Fibroblast of the aortic adventitia (primary cell): ENCODE measurements at regions not wholly inside any gene's neighbourhood (a gene's known extent, or its start where the extent isn't known, plus 50 kb on each side); places are given as distances from the start of the nearest gene placed in this dataset.
"Not testable (repeated sequence)": the region's sequence is repeated elsewhere in the genome, so short reads cannot be mapped to it uniquely, and the experiment has no call there.

Experiments
- DNase-seq: peaks from one replicate; pipeline ENCODE4 v3.0.0-alpha.2; 2010; ENCODE audit warnings: low read depth
- H3K4me3 ChIP-seq: 2 replicates; pipeline ENCODE4 v1.5.1; 2011; ENCODE audit warnings: low read depth, mild to moderate bottlenecking, control low read depth, low read length, moderate library complexity
- TF ChIP-seq, protein P1 (sequence below): IDR thresholded peaks from 2 replicates; pipeline ENCODE4 v1.5.1; 2011; ENCODE audit warnings: mild to moderate bottlenecking, low read length, control low read depth, inconsistent platforms; ENCODE audit not compliant: insufficient read depth

DNA sequence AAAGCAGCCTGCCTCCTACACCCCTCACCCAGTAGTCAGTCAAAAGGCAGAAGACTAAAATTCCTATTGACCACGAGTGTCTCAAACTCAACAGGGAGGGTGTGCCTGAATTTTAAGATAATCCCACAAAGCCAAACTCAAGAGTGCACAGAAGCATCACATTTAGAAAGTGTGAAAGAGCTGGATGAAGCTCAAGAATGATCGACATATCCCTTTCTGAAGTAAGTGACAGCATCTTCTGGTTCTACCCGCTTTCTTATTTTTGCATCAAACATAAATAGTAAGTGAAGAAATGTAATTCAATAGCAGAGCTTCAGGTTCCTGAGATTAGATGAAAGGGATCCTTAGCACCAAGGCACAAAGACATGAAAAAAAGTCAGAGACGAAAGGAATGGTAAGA is 64.5 kb upstream of the BACH2 start:
- no peak overlapping the region for H3K4me3 ChIP-seq
- DNase-seq, result no peak
- TF ChIP-seq, protein P1, sequence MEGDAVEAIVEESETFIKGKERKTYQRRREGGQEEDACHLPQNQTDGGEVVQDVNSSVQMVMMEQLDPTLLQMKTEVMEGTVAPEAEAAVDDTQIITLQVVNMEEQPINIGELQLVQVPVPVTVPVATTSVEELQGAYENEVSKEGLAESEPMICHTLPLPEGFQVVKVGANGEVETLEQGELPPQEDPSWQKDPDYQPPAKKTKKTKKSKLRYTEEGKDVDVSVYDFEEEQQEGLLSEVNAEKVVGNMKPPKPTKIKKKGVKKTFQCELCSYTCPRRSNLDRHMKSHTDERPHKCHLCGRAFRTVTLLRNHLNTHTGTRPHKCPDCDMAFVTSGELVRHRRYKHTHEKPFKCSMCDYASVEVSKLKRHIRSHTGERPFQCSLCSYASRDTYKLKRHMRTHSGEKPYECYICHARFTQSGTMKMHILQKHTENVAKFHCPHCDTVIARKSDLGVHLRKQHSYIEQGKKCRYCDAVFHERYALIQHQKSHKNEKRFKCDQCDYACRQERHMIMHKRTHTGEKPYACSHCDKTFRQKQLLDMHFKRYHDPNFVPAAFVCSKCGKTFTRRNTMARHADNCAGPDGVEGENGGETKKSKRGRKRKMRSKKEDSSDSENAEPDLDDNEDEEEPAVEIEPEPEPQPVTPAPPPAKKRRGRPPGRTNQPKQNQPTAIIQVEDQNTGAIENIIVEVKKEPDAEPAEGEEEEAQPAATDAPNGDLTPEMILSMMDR, result no peak

DNA sequence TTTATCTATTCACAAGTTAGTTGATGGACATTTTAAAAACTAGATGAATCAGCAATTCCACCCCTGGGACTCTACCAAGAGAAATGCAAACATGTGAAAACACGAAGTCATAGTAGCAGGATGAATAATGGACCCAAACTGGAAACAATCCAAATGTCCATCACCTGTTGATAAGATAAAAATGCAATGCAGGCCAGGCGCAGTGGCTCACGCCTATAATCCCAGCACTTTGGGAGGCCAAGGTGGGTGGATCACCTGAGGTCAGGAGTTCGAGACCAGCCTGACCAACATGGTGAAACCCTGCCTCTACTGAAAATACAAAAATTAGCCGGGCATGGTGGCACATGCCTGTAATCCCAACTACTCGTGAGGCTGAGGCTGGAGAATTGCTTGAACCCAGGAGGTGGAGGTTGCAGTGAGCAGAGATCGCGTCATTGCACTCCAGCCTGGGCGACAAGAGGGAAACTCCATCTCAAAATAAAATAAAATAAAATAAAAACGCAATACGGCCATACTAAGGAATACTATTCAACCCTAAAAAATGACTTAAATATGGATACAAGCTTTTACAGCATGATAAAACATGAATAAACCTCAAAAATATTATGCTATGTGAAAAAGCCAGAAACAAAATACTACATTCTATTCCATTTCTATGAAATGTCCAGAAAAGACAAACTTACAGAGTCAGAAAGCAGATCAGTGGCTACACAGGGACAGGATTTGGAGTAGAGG is 61.6 kb upstream of the BACH2 start:
- peak; percentile 11 for DNase-seq

DNA sequence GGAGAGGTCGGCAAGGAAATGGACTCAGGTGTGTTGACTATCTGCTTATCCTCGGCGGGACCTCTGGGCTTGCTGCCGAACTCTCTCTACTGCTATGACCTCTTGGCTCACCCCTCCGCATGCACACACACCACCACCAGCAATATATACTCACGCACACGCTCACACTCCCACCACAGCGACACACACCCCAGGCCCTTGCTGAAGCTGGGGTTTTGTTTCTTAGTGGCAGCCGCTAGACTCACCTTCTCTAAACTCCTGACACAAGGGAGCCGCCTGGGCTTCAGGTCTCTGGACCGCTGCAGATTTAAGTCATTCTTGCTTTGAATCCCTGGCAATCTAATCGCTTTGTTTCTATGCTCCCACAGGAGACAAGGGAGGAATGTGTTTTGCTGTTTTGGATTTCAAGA is 59.4 kb upstream of the BACH2 start:
- DNase-seq, result peak; percentile 11

More for the DNA sequence above, 61.6 kb upstream of the BACH2 start:
- H3K4me3 ChIP-seq, result not testable (repeated sequence)

DNA sequence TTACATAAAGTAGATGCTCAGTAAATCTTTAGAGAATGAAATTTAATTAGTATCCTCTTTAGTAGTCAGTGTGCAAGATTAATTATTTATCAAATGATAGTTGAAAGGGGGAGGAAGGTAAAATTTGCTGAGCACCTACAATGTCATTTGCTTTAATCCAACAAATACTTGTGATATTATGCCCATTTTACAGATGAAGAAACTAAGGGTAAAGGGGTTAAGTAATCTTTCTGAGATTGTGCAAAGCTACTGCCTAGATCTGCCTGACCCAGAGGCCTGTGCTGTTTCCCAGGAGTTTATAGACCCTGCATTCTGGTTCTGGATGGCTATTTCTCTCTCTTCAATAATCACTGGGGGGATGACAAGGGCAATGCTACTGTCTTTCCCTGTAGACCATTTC is 58.3 kb upstream of the BACH2 start:
- TF ChIP-seq, protein P1, result no peak
- H3K4me3 ChIP-seq, result no peak overlapping the region
- DNase-seq, result no peak

More for the DNA sequence above, 59.4 kb upstream of the BACH2 start:
- TF ChIP-seq, protein P1, result no peak
- no peak overlapping the region for H3K4me3 ChIP-seq

GRCh38 chr6:90351696-90352095 is 55.1 kb upstream of the BACH2 start:
- H3K4me3 ChIP-seq, result no peak overlapping the region
- DNase-seq, result peak; percentile 16
- TF ChIP-seq, protein P1, result no peak

GRCh38 chr6:90350689-90351554 is 54.3 kb upstream of the BACH2 start:
- TF ChIP-seq, protein P1, result no peak
- DNase-seq, result no peak
- H3K4me3 ChIP-seq, result no peak overlapping the region

DNA sequence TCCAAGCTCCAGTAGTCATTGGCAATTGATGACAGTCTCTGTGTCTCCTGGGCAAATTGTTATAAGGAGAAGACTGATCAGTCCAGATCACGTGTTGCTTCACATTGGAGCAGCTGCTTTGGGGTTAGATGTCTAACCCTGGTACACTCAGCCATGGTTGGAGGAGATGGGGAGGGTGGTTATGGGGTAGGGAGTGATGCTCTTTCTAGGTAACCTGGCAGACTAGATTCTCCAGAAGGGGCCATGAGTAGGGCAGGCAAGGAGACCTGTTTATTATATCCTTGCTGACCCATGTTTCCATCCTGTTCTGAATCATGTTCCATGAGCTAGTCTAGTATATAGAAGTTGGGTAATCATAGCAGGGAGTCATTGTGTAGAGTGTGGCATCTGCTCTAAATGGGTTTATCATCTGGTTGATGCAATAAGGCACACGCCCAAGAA is 50.8 kb upstream of the BACH2 start:
- TF ChIP-seq, protein P1, result no peak
- no peak overlapping the region for H3K4me3 ChIP-seq
- DNase-seq, result no peak
